NCI-H187 (cell line): ENCODE measurements at regions not wholly inside any gene's neighbourhood (a gene's known extent, or its start where the extent isn't known, plus 50 kb on each side); places are given as distances from the start of the nearest gene placed in this dataset.

Experiments
- DNase-seq, 2 experiments: peaks; one replicate each; lab custom pipeline; 2025; lab: John Stamatoyannopoulos, UW

DNA sequence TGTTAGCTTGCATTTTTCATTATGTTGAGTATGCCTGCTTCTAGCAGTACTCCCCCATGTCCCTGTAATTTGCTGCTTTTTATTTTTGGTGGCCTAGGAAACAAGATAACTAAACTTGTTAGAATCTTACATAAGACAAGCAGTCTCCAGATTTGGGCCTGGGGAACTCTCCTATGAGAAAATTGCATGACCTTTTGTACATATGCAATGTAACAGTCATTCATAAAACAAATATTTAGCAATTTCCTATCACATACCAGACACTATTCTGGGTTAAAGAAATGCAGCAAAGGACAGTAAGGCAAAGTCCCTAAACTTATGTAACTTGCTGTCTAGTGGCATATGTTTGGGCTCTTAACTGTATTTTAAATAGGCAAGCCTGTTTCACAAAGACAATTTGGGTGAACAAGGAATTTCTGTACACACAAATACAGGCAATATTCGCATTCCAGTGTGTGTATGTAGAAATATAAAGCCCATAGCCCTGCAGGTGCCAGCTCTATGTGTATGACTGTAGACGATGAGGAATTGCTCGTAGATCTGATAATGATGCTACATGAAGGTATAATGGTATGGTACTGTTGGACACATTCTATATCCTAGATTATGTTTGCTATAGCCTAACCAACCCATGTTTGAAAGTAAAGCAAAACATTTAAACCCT, 305.2 kb upstream of the CITED2 start:
- no peak for DNase-seq

DNA sequence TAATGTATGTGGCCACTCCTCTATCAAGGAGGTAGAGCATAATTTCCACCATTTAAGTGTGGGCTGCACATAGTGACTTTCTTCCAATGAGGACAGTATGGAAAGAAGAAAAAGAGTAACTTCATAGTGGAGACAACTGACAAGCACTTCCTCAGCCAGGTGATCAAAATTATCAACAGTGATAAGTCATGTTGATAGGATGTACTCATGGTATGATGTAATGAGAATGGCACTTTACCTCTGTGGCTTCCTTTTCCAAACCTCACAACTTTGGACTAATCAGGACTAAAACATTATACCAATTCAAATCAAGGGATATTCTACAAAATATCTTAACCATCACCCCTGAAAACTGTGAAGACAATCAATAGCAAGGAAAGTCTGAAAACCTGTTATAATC, 302.3 kb upstream of the CITED2 start:
- no peak for DNase-seq

DNA sequence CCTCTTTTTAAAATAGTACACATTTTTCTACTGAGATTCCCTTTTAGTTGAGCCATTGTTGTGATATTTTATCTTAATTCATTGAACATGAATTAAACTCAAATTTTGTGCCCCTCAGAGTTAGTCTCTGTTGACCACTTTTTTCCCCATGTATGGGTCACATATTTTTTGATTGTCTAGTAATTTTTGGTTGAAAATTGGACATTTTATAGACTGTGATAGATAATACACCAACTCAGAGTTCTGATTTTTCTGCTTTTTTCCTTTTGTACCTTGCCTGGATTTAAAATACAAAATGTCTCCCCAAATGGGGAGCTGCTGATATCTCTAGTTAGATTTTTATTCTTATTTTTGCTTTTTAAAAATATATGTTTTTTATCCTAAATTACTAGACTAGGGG, 291.8 kb upstream of the CITED2 start:
- no peak for DNase-seq

DNA sequence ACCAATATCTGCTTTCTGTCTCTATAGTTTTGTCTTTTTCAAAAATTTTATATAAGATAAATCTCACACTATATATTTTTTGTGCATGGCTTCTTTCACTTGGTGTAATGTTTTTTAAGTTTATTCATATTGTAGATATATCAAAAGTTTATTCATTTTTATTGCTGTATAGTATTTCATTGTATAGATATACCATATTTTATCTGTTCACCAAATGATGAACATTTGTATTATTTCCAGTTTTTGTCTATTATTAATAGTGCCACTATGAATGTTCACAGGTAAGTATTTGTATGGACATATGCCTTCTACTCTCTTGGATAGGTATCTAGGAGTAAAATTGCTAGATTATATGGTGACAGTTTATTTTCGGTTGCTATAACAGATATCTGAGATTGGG, 289.5 kb upstream of the CITED2 start:
- no peak for DNase-seq

DNA sequence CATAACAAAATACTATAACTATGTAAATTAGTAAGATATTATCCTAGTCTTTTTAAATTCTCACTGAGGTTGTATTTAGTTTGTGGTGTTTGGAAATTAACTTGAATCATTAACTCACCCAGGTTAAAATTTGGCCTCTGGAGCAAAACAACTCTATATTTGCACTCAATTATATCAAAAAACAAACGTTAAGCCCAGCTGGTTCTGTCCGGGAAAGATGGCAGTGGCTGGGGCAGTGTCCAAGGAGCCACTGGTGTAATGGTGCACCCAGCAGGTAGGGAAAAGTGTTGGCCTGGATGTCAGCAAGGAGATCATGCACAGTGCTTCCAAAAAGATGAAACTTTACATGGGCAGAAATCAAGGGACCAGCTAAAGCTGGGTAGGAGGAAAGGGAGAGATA, 285.3 kb upstream of the CITED2 start:
- DNase-seq: no peak

DNA sequence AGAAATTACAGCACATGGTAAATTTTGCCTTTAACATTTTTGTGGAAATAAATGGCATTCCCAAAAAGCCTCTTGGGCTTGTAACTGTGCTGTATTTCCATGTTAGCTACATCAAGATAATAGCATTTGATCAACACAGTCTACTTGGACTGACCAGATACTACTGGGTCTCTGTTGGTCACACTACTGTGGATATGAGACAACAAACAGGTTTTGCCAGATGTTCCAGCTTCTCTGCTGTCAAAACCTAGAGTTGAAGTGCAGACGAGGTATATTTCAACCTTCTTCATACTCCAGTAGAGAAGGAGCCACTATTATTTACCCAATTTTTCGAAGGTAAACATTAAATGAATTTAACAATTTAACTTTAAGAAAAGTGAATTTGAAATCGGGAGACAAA, 284.7 kb upstream of the CITED2 start:
- DNase-seq: no peak

DNA sequence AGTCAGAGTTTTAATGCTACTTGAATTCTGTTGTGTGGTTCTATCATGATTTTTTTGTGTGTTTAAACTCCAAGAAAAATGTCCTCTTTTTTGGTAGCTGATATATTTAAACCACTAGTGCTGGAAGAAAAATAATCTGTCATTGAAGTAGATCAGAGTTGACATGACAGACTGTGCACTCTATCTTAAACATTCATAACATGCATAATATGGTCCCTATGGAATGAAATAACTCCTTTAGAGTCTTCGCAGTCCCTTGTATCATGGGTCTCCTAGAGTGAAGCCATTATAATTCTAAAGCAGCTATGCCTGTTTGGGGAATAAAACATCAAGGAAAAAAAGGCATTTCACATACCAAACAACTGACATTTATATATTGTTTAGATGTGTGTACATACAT, 282.7 kb upstream of the CITED2 start:
- no peak for DNase-seq

DNA sequence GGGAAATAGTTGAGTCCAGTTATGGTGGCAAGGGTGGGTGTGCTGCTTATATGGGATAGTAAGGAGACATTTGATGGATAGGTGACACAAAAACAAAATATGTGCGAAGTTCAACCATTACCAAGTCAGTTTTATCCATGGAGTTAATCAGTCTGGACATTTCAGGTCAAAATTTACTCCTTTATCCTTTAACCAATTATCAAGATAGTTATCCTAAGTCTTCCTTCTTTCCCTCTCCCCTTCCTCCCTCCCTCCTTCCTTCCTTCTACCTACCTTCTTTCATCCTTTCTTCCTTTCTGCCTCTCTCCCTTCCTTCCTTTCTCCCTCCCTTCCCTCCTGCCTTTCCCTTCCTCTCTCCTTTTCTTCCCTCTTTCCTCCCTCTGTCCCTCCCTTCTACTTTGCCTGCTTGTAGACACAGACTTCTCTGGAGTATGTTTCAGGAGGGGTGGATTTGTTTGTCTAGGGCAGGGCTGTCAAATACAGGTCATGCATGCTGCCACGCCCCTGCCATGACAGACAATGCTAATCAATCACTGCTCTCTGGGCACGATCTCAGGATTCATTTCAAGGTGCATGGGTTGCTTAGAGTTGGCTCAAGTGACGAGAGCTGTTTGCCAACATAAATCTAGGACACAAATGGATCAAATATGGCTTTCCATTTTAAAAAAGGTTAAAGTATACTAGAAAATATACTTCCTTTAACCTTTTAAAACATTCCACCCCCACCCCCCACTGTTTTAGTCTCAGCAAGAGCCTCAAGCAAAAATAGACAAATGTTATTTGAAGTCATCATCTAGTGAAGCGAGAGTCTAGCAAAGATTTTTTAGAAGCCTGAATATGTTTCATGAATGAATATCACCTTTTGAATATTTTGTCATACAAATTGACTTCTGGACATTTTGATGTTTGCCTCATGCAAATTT, 281.6 kb upstream of the CITED2 start:
- DNase-seq: peak; percentile 21 to 65

DNA sequence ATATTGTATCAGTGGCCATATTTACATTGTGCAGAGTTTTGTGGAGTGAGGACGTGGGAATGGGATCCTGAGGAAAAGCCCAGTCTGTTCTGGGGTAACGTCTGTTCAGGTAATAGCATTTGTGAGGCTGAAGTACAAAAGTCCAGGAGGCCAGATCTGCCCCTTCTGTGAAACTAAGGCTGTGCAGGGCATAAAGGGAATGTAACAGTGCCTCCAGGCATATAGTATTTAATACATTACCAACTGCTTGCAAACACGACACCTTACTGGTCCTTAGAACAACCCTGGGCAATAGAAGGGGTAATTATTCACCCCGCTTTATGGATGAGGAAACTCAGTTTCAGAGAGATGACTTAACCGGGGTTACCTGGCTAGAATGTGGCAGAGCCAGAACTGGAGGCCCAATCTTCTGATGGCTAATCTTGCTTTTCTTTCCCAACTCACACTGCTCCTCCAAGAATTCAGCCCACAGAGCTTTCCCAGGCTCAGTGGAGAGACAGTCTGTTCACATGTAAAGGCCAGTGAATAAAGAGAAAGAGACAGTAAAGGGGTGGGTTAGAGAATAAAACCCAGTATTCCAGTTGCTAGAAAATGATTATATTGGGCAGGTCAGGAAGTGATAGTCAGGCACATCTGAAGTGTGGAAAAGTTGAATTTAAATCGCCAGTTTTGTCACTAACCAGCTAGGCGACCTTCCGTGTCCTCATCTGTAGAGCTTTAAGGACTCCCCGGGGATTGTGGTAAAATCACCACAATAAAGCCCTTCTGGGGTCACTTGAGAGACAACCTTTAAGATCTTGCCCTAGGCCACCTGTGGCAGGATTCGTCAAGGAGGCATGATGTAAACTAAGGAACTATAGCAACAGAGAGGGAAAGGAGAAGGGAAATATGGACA, 280.7 kb upstream of the CITED2 start:
- DNase-seq: peak; percentile 23 to 42

DNA sequence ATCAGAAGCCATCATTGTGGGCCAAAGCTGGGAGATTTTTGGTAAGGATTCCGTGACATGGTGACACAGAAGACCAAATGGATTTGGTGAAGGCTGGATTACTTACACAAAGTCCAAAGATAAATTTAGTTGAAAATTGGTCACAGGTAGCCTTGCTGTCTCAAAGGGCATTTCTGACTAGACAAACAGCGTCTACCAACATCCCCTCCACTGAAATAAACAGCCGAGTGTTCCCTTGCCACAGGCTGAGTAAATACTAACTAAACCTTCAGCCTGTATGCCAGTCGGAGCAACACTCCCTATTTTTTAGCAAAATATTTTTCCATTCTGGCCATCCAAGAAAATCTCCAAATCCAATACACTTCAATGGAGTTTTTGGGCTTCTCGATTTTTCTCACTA, 279.9 kb upstream of the CITED2 start:
- DNase-seq: no peak

DNA sequence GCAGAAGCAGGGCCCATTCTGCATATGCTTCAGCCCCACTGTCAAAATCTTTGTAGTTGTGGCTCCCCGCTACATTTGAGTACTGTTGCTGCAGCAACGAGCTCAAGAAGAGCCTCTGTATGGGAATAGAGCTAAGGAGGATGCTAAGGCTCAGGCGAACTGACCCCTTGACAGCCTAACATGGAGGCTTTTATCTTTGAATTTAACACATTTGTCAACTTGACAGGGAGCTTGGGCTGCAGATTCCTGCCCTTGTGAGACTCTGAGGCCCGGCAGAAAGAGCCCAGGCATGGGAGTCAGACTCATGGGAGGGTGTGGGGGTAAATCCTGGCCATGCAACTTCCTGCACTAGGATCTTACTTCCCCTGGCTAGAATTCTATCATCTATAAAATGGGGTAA, 278.7 kb upstream of the CITED2 start:
- DNase-seq: no peak

DNA sequence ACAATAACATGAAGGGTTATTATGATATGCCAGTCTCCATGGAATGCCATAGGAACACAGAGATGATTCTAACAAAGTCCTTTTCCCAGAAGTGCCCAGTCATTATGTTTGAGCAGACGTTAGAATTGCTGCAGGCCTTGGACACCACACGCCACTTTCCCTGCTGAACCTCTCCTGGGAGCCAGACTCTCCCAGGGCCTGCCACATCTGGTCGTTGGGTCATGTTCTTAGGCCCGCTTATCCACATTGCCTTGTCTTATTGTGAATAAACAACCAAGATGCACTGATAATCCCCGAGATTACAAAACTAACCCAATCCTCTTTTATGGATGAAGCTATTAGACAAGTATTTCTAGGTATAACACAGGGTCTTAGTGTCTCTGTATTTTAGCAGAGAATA, 276.5 kb upstream of the CITED2 start:
- no peak for DNase-seq

DNA sequence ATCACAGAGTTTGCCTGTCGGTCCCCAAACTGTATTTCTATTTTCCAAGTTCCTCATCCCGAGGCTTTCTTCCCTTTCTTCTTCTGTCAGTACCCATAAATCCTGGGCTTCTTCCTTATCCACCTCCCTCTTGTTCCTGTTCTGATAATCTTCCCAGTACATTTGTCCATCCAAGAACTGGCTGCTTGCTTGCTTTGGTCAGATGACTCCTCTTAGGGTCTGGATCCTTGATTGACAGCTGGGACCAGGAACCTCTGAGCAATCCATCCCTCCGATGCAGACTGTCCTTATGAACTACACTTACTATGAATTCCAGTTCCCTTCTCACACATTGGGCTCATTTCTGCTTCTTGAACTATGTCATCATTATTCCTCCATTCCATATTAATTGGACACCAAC, 275.3 kb upstream of the CITED2 start:
- no peak for DNase-seq

DNA sequence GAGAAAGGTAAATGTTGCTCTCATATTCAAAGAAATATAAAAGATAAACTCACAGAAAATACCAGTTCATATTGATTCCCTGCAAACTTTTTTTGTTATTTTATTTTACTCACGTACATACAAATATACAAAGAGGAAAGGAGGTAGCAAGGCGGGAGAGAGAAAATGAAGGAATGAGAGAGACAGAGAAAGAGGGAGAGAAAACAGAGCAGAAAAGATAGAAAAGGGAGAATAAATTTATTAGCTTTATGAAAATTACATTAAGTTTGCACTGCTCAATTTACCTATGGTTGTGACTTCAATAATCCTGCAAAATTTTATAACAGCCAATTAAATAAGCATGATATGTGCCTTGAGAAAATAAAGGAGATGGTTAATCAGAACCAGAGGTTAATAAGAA, 274.7 kb upstream of the CITED2 start:
- no peak for DNase-seq

DNA sequence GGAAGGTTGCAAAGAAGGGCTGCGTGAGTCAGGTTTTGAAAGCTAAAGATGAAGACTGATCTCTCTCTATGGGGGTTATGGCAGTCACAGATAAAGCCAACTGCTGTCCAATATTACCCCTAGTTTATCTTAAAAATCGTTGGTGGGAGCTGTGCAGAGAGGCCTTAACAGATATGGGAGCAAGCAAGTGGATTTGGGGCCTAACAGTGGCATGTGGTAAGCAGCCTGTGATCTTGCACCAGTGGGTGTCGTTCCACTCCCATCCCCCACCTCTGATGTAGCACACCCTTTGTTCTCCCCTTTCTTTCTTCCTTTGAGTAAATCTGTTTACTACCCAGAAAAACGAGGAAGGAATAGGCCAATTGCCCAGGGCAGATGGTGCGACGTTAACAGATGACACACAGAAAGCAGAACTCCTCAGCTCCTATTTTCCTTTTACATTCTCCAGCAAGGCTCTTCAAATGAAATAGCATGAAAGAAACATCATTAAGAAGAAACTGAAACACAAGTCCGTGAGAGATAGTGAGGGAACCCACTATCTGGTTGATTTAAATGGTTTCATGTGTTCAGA, 274.1 kb upstream of the CITED2 start:
- DNase-seq: no peak

DNA sequence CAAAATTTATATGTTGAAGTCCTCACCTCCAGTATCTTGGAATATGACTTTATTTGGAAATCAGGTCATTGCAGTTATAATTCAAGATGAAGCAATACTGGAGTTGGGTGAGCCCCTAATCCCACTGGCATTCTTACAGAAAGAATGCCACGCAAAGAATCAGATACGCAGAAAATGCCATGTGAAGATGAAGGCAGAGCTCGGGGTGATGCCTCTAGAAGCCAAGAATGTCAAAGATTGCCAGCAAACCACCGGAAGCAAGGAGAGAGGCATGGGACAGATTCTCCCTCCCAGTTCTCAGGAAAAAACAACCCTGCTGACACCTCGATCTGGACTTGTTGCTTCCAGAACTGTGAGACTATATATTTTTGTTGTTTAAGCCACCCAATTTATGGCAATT, 273.4 kb upstream of the CITED2 start:
- DNase-seq: no peak

DNA sequence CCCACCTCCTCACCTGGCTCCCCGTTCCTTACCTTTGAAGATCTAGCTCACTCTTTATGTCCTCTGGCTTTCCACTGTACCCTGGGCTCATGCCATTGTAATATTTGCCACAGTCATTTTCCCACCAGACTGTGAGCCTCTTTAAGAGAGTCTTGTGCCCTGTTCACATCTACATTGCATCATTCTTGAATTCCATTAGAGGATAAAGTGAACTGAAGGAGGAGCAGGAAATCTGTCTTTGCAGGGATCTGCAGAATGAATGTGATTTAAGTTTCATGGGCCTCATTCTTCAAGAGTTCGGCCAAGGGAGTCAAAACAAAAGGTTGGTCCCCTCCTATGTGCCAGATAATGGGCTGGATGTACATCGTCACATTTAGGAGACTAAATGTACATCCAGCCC, 272.6 kb upstream of the CITED2 start:
- no peak for DNase-seq

DNA sequence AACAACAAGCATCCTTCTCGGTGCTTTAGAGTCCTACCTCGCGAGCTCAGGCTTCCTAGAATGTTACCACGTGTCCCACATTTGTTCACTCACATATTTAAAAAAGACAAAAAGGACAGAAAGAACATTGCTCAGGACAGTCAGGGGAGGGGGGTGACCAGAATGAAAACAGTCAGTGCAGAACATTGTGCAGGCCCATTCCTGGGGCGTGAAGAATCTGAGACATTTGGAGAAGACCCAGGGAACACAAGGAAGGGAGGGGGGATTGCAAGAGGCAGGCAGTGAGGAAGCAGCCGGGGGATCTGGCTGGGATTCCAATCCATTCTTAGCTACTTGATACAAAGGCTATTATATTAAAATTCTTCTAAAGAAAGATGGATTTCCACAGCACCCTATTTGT, 270.4 kb upstream of the CITED2 start:
- DNase-seq: no peak

DNA sequence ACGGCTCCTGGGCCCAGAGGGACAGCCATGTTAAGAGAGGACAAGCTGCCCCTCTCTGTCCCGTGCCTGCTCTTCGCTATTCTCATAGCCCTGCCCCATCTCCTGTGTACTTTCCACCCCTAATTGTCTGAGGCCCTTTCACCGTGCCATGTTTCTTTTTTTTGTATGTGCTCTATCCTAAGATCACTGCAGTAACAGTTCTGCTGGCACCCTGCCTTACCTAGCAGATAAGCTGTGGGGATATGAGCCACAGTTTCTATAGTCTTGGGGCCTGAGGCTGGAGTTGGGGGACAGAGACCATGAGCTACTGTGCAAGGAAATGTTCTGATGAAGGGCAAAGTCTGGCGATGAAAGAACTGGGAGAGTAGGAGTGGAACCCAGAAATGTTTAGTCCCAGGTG, 269.5 kb upstream of the CITED2 start:
- DNase-seq: no peak

DNA sequence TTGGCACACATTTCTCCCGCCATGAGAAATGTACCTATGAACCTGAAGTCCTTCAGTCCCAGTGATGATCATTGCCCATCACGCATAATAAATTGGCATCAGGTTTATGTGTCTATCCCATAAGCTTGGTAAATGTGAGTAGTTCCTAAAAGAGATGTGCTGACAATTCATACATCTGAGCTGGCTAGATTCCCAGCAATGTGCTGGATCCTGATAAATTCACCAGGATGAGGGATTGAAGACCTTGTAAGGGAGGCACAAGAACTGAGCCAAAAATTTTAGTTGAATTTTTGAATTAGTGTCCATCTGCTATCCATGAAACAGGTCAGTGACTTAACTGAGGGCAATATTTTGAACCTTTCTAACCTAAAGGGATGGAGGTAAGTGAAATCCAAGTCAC, 267.9 kb upstream of the CITED2 start:
- DNase-seq: no peak

DNA sequence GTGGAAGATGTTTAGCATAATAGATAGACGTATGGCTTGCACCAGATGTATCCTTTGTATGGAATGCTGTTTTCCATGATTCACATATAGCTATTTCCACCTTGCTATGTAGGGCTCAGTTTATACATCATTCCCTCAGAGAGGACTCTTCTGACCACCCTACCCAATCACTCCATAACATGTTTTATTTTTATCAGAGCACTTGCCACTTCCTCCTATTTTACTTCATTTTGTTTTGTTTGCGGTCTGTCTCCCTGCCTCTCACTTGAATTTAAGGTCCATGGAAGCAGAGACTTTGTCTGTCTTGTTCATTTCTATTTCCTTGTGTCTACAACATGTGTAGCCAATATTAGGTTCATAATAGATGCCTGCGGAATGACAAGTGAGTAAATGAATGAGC, 266.9 kb upstream of the CITED2 start:
- DNase-seq: no peak

DNA sequence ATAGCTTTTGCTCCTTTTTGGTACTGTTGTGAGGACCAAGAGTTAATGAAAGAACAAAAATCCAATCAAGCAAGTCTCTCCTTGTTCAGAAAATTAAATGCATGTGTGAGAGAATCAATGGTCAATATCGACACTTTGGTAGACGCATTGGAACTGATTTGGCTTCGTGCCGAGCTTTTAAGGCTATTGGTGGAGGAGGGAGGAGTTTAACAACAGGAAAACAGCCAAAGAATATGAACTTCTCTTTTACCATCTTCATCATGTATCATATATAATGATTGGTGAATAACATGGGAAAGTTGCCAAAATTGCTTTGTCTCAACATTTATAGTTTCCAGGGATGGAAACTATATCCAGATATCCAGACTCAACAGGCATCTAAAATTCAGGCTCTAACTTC, 266.5 kb upstream of the CITED2 start:
- DNase-seq: no peak
